HCT116 (cell line): ENCODE measurements at regions not wholly inside any gene's neighbourhood (a gene's known extent, or its start where the extent isn't known, plus 50 kb on each side); places are given as distances from the start of the nearest gene placed in this dataset.

Experiments used
- ATAC-seq: fragments of 200-7000 bp; cut with Tn5 transposase; 2 replicates; pipeline ENCODE4 v1.9.1; 2020; ENCODE audit warnings: mild to moderate bottlenecking, moderate library complexity
- BruUV-seq: library from RNA; stranded (reverse); fragments of 400-500 nt; replicated peaks from 2 replicates; lab custom pipeline; 2021; lab: Mats Ljungman, UMichigan
- CTCF ChIA-PET: fragments of 300-600 bp; sonication (Branson Sonifier 250); formaldehyde crosslinking; loops from one replicate; lab custom pipeline; 2021; ENCODE audit warnings: antibody characterized with exemption; lab: Charles Lee
- POLR2A ChIA-PET: fragments of 300-600, 350-600 bp; sonication (Branson Sonifier 250); formaldehyde crosslinking; loops from one replicate; lab custom pipeline; 2021; ENCODE audit warnings: antibody characterized with exemption; lab: Charles Lee
- RAD21 ChIA-PET, 2 experiments: fragments of 300-600 bp; sonication (Branson Sonifier 250); formaldehyde crosslinking; loops; one replicate each; lab custom pipeline; 2023; ENCODE audit warnings: low total read pairs in 2 of 2; ENCODE audit not compliant: uncharacterized antibody in 2 of 2, unreplicated experiment in 2 of 2, low non-redundant PET in 1 of 2; lab: Charles Lee
- DNase-seq: peaks from one replicate; pipeline ENCODE4 v3.0.0-alpha.2; 2010; ENCODE audit warnings: low read depth, low spot score
- H2AFZ ChIP-seq: fragments of 200-600 bp; shearing (Covaris generic), sonication (generic); 2 replicates; pipeline ENCODE4 v1.6.1; 2017; ENCODE audit warnings: low read depth, mixed run types, mixed read lengths, antibody characterized with exemption, low read length; ENCODE audit not compliant: poor library complexity, severe bottlenecking
- H3K27ac ChIP-seq: 2 replicates; pipeline ENCODE4 v1.5.1; 2012; ENCODE audit warnings: low read depth, low read length
- H3K27me3 ChIP-seq: fragments of 200-600 bp; sonication (generic); 2 replicates; pipeline ENCODE4 v1.6.1; 2016; ENCODE audit warnings: mixed run types, low read length, mixed read lengths; ENCODE audit not compliant: insufficient read depth
- H3K36me3 ChIP-seq, 2 experiments: fragments of 200-500 bp in 1 of 2; fragments of 200-600 bp in 1 of 2; sonication (Bioruptor generic) in 1 of 2; sonication (generic) in 1 of 2; 2 replicates each; pipeline versions ENCODE4 v1.5.1 to v1.6.1; 2014 to 2016; ENCODE audit warnings: low read length in 2 of 2, inconsistent platforms in 1 of 2, mixed read lengths in 1 of 2, mixed run types in 1 of 2; ENCODE audit not compliant: insufficient read depth in 2 of 2, control insufficient read depth in 1 of 2
- H3K4me1 ChIP-seq, 2 experiments: fragments of 200-600 bp in 1 of 2; sonication (generic) in 1 of 2; 2 replicates each; pipeline versions ENCODE4 v1.5.1 to v1.6.1; 2012 to 2017; ENCODE audit warnings: low read length in 2 of 2, inconsistent platforms in 1 of 2, mild to moderate bottlenecking in 1 of 2, mixed read lengths in 1 of 2, mixed run types in 1 of 2, moderate library complexity in 1 of 2; ENCODE audit not compliant: insufficient read depth in 2 of 2, control insufficient read depth in 1 of 2
- H3K4me2 ChIP-seq: fragments of 200-600 bp; sonication (generic); 2 replicates; pipeline ENCODE4 v1.6.1; 2017; ENCODE audit warnings: mixed run types, low read length, mixed read lengths
- H3K4me3 ChIP-seq, 2 experiments: fragments of 200-600 bp in 1 of 2; sonication (generic) in 1 of 2; replicated peaks in 1 of 2; 2 replicates each; pipeline ENCODE4 v1.5.1; 2011 to 2016; ENCODE audit warnings: low read length in 2 of 2, control low read depth in 1 of 2, low read depth in 1 of 2, mild to moderate bottlenecking in 1 of 2, mixed read lengths in 1 of 2, mixed run types in 1 of 2
- H3K79me2 ChIP-seq: fragments of 200-600 bp; sonication (generic); 2 replicates; pipeline ENCODE4 v1.6.1; 2017; ENCODE audit warnings: mild to moderate bottlenecking, mixed run types, low read length, moderate library complexity, mixed read lengths; ENCODE audit not compliant: insufficient read depth
- H3K9ac ChIP-seq: fragments of 200-600 bp; sonication (generic); 2 replicates; pipeline ENCODE4 v1.6.1; 2016; ENCODE audit warnings: low read length, mixed read lengths
- H3K9me2 ChIP-seq: fragments of 200-600 bp; sonication (generic), shearing (Covaris generic); 2 replicates; pipeline ENCODE4 v1.6.1; 2017; ENCODE audit warnings: mixed run types, mild to moderate bottlenecking, moderate library complexity; ENCODE audit not compliant: insufficient read depth
- H3K9me3 ChIP-seq, 2 experiments: fragments of 200-500 bp in 1 of 2; fragments of 200-600 bp in 1 of 2; sonication (Bioruptor generic) in 1 of 2; sonication (generic) in 1 of 2; 2 replicates each; pipeline ENCODE4 v1.6.1; 2014 to 2017; ENCODE audit warnings: low read length in 2 of 2, mixed read lengths in 2 of 2, inconsistent platforms in 1 of 2, low read depth in 1 of 2, mild to moderate bottlenecking in 1 of 2, mixed run types in 1 of 2, moderate library complexity in 1 of 2; ENCODE audit not compliant: control insufficient read depth in 1 of 2, insufficient read depth in 1 of 2
- H4K20me1 ChIP-seq: fragments of 200-600 bp; sonication (generic), shearing (Covaris generic); 2 replicates; pipeline ENCODE4 v1.6.1; 2017; ENCODE audit warnings: mixed run types, mild to moderate bottlenecking, moderate library complexity; ENCODE audit not compliant: insufficient read depth
- CEBPB ChIP-seq: IDR thresholded peaks from 2 replicates; pipeline ENCODE4 v1.6.1; 2012; ENCODE audit warnings: low read depth
- EGR1 ChIP-seq: IDR thresholded peaks from 2 replicates; pipeline ENCODE4 v1.6.1; 2012; ENCODE audit warnings: low read depth
- ELF1 ChIP-seq: IDR thresholded peaks from 2 replicates; pipeline ENCODE4 v1.6.1; 2012; ENCODE audit warnings: low read depth, borderline replicate concordance
- FOSL1 ChIP-seq: IDR thresholded peaks from 2 replicates; pipeline ENCODE4 v1.6.1; 2012; ENCODE audit warnings: low read depth
- JUND ChIP-seq: IDR thresholded peaks from 2 replicates; pipeline ENCODE4 v1.6.1; 2012
- POLR2AphosphoS5 ChIP-seq: IDR thresholded peaks from 2 replicates; pipeline ENCODE4 v1.6.1; 2011; ENCODE audit warnings: mild to moderate bottlenecking, low read depth, low read length, moderate library complexity
- RAD21 ChIP-seq: IDR thresholded peaks from 2 replicates; pipeline ENCODE4 v1.6.1; 2012; ENCODE audit warnings: low read depth, mild to moderate bottlenecking
- SP1 ChIP-seq: IDR thresholded peaks from 2 replicates; pipeline ENCODE4 v1.6.1; 2012; ENCODE audit warnings: low read depth
- TCF7L2 ChIP-seq: IDR thresholded peaks from 2 replicates; pipeline ENCODE4 v1.7.0; 2011; ENCODE audit warnings: borderline replicate concordance, inconsistent platforms; ENCODE audit not compliant: insufficient read depth, insufficient read length; ENCODE audit errors: extremely low read depth
- YY1 ChIP-seq: IDR thresholded peaks from 2 replicates; pipeline ENCODE4 v1.6.1; 2011; ENCODE audit warnings: low read length, low read depth, moderate library complexity, mild to moderate bottlenecking; ENCODE audit not compliant: insufficient replicate concordance; ENCODE audit errors: extremely low read depth
- ZNF274 ChIP-seq: fragments of 200-500 bp; sonication (Bioruptor generic); IDR thresholded peaks from 2 replicates; pipeline ENCODE4 v1.6.1; 2014; ENCODE audit warnings: mild to moderate bottlenecking, low read depth, low read length, inconsistent platforms
- intact Hi-C: fragments of 100-400 bp; cut with micrococcal nuclease; formaldehyde crosslinking; loops from 2 replicates; pipeline ENCODE4 v1.10.0; 2022
- TF ChIP-seq, protein P1 (sequence below): IDR thresholded peaks from 2 replicates; pipeline ENCODE4 v1.6.1; 2012; ENCODE audit warnings: low read depth
- TF ChIP-seq, protein P2 (sequence below): IDR thresholded peaks from 2 replicates; pipeline ENCODE4 v1.6.1; 2012
- TF ChIP-seq, protein P3 (sequence below): IDR thresholded peaks from 2 replicates; pipeline ENCODE4 v1.6.1; 2012

DNA sequence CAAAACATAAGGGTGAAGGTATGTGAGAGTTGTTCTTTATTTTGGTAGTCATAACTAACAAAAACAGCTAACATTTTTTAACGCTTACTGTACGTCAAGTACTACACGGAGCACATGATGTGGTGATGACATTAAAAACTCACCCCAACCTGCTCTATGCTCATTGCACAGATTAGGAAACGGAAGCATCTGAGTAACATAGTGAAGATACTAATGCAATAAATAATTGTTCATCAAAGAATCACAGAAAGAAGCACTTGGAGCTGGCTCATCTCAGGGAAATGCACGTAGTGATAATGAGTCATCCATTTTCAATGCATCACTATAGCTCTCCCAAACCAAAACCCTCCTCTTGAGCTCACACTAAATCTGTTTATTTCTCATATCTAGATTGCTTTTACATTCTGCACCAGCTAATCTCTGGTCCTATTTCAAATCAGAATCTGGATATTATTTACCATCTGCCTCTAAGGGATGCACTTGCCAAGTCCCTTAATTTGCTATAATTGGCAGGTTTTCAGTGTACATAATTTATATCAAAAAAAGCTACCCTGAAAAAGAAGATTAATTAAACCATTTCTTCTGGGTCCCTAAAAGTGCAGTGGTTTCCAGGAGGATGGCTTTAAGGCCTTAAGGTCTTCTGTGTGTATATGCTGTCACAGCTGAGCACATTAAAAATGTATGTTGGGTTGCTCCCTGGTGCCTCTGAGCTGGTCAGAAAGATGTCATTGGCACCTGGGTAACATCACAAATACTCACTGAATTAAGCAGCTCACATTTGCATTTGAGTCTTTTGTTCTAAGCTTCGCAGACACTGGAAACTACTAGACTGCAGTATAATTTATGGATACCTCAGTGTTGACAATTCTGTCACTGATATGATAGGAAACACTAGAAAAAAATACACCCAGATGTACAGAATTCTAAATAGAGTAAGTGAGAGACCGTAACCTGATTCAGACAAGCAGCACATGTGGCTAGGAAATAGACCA lies 677.4 kb upstream of the CITED2 start:
- H4K20me1 ChIP-seq: no peaks in the 10 kb centered on the region
- POLR2A ChIA-PET: interaction anchor here (2.0 kb wide), 1 partner anchor 677 kb away, joined by 7 read pairs; the partner anchor contains the start of gene CITED2
- no peaks in the 10 kb centered on the region for H3K79me2 ChIP-seq
- no peak overlapping the region for H3K27ac ChIP-seq
- RAD21 ChIA-PET: interaction anchor here in 1 of 2 experiments (0.6 kb wide), 1 partner anchor 335 kb away, joined by 4 read pairs; no protein-coding TSS in a partner anchor
- H2AFZ ChIP-seq: peak overlapping the region; percentile 45
- no peaks in the 10 kb centered on the region for H3K9me2 ChIP-seq
- CTCF ChIA-PET: interaction anchor here (1.0 to 1.9 kb wide), 6 partner anchors 8 to 870 kb away, joined by 3 to 12 read pairs (median 4); partner anchors contain the start of gene CITED2
- no peaks in the 10 kb centered on the region for H3K27me3 ChIP-seq
- intact Hi-C loops: no loop called here
- DNase-seq: no peak
- no peak; the same call in 1 of the 2 replicates for ATAC-seq
- H3K9ac ChIP-seq: no peak overlapping the region
- H3K4me3 ChIP-seq: no peak overlapping the region
- no peak for TF ChIP-seq TCF7L2
- no peak for TF ChIP-seq RAD21
- no peak for TF ChIP-seq ELF1
- TF ChIP-seq EGR1: no peak
- TF ChIP-seq, protein P1, sequence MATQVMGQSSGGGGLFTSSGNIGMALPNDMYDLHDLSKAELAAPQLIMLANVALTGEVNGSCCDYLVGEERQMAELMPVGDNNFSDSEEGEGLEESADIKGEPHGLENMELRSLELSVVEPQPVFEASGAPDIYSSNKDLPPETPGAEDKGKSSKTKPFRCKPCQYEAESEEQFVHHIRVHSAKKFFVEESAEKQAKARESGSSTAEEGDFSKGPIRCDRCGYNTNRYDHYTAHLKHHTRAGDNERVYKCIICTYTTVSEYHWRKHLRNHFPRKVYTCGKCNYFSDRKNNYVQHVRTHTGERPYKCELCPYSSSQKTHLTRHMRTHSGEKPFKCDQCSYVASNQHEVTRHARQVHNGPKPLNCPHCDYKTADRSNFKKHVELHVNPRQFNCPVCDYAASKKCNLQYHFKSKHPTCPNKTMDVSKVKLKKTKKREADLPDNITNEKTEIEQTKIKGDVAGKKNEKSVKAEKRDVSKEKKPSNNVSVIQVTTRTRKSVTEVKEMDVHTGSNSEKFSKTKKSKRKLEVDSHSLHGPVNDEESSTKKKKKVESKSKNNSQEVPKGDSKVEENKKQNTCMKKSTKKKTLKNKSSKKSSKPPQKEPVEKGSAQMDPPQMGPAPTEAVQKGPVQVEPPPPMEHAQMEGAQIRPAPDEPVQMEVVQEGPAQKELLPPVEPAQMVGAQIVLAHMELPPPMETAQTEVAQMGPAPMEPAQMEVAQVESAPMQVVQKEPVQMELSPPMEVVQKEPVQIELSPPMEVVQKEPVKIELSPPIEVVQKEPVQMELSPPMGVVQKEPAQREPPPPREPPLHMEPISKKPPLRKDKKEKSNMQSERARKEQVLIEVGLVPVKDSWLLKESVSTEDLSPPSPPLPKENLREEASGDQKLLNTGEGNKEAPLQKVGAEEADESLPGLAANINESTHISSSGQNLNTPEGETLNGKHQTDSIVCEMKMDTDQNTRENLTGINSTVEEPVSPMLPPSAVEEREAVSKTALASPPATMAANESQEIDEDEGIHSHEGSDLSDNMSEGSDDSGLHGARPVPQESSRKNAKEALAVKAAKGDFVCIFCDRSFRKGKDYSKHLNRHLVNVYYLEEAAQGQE: no peak
- TF ChIP-seq JUND: peak; percentile 18; the same call in 1 of the 2 replicates
- TF ChIP-seq, protein P2, sequence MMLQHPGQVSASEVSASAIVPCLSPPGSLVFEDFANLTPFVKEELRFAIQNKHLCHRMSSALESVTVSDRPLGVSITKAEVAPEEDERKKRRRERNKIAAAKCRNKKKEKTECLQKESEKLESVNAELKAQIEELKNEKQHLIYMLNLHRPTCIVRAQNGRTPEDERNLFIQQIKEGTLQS: no peak
- no peak for TF ChIP-seq SP1
- TF ChIP-seq YY1: no peak
- TF ChIP-seq POLR2AphosphoS5: no peak
- no peak for TF ChIP-seq CEBPB
- TF ChIP-seq, protein P3, sequence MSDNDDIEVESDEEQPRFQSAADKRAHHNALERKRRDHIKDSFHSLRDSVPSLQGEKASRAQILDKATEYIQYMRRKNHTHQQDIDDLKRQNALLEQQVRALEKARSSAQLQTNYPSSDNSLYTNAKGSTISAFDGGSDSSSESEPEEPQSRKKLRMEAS: no peak
- TF ChIP-seq FOSL1: peak; percentile 30; the same call in 1 of the 2 replicates
- no peak for TF ChIP-seq ZNF274
- no peaks in the 10 kb centered on the region for H3K9me3 ChIP-seq
- no peaks in the 10 kb centered on the region for H3K36me3 ChIP-seq
- BruUV-seq: no TSS peak
- H3K4me1 ChIP-seq: peaks cover 0 to 6% of the 10 kb centered on the region in 2 experiments; a peak in 2 of 4 replicates
- H3K4me2 ChIP-seq: peak overlapping the region; percentile 26; the same call in 1 of the 2 replicates
